Kidney (tissue), 13 donors: ENCODE measurements at regions not wholly inside any gene's neighbourhood (a gene's known extent, or its start where the extent isn't known, plus 50 kb on each side); places are given as distances from the start of the nearest gene placed in this dataset.

Experiments
- DNase-seq, 5 donors: peaks; one replicate each; pipeline ENCODE4 v3.0.0-alpha.2; 2013 to 2020
- FAIRE-seq: peaks from 2 replicates; lab custom pipeline; 2012; peaks lifted over from hg19 to GRCh38; lab: Jason Lieb, UNC
- H3K27ac ChIP-seq, 2 donors: one replicate each; pipeline ENCODE4 v1.7.0; 2013; ENCODE audit warnings: low read depth in 2 of 2, low read length in 2 of 2, inconsistent platforms in 1 of 2
- H3K27me3 ChIP-seq: one replicate; pipeline ENCODE4 v1.7.1; 2013; ENCODE audit warnings: low read length, inconsistent platforms; ENCODE audit not compliant: control insufficient read depth, insufficient read depth
- H3K36me3 ChIP-seq, 3 donors: one replicate each; pipeline versions ENCODE4 v1.7.0 to v1.7.1; 2013; ENCODE audit warnings: low read length in 3 of 3, control low read depth in 1 of 3, inconsistent platforms in 1 of 3; ENCODE audit not compliant: insufficient read depth in 3 of 3, control insufficient read depth in 2 of 3
- H3K4me1 ChIP-seq, 3 donors: one replicate each; pipeline versions ENCODE4 v1.7.0 to v1.7.1; 2013; ENCODE audit warnings: low read length in 3 of 3, inconsistent platforms in 1 of 3, low read depth in 1 of 3; ENCODE audit not compliant: control insufficient read depth in 2 of 3, insufficient read depth in 2 of 3
- H3K4me3 ChIP-seq, 3 donors: one replicate each; pipeline versions ENCODE4 v1.7.0 to v1.8.1; 2013; ENCODE audit warnings: low read length in 3 of 3, control low read depth in 1 of 3, inconsistent platforms in 1 of 3
- H3K9ac ChIP-seq, 3 donors: one replicate each; pipeline versions ENCODE4 v1.7.0 to v1.7.1; 2013; ENCODE audit warnings: low read length in 3 of 3, control low read depth in 1 of 3, inconsistent platforms in 1 of 3
- H3K9me3 ChIP-seq, 3 donors: one replicate each; pipeline versions ENCODE4 v1.7.0 to v1.7.1; 2013; ENCODE audit warnings: low read length in 3 of 3, control low read depth in 1 of 3, inconsistent platforms in 1 of 3; ENCODE audit not compliant: control insufficient read depth in 2 of 3, insufficient read depth in 1 of 3
- intact Hi-C: fragments of 100-400 bp; cut with DNase I; formaldehyde crosslinking; loops from one replicate; pipeline ENCODE4 v1.11.1; 2022
- TF ChIP-seq, protein P1 (sequence below): IDR thresholded peaks from 3 replicates; pipeline ENCODE4 v1.5.1; 2012; ENCODE audit warnings: mild to moderate bottlenecking, moderate library complexity, borderline replicate concordance; ENCODE audit not compliant: insufficient read depth; ENCODE audit errors: extremely low read depth
- donor health status: control.
- donor health status: control.
- donor health status: control.
- donor health status: control.
- donor health status: control.
- donor health status: DM: yes; HTN: yes; CAD: no.
- donor health status: Normal renal cell carcinoma (clear cell type).

- H3K27ac ChIP-seq, result no peak overlapping the region
- H3K9ac ChIP-seq, result no peak overlapping the region
- peaks cover 2% of the 10 kb centered on the region for H3K27me3 ChIP-seq
- H3K4me3 ChIP-seq, result no peak overlapping the region
- DNase-seq, result no peak
- H3K4me1 ChIP-seq, result no peaks in the 10 kb centered on the region
- TF ChIP-seq, protein P1, sequence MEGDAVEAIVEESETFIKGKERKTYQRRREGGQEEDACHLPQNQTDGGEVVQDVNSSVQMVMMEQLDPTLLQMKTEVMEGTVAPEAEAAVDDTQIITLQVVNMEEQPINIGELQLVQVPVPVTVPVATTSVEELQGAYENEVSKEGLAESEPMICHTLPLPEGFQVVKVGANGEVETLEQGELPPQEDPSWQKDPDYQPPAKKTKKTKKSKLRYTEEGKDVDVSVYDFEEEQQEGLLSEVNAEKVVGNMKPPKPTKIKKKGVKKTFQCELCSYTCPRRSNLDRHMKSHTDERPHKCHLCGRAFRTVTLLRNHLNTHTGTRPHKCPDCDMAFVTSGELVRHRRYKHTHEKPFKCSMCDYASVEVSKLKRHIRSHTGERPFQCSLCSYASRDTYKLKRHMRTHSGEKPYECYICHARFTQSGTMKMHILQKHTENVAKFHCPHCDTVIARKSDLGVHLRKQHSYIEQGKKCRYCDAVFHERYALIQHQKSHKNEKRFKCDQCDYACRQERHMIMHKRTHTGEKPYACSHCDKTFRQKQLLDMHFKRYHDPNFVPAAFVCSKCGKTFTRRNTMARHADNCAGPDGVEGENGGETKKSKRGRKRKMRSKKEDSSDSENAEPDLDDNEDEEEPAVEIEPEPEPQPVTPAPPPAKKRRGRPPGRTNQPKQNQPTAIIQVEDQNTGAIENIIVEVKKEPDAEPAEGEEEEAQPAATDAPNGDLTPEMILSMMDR, result no peak
- FAIRE-seq, result no peak
- no peaks in the 10 kb centered on the region for H3K36me3 ChIP-seq
- intact Hi-C loops, result no loop called here
- peaks cover 0 to 3% (median 0%) of the 10 kb centered on the region in 3 donors for H3K9me3 ChIP-seq
Observed at GRCh38 chr7:438916-439315, 80.7 kb downstream of the PDGFA start.

DNA sequence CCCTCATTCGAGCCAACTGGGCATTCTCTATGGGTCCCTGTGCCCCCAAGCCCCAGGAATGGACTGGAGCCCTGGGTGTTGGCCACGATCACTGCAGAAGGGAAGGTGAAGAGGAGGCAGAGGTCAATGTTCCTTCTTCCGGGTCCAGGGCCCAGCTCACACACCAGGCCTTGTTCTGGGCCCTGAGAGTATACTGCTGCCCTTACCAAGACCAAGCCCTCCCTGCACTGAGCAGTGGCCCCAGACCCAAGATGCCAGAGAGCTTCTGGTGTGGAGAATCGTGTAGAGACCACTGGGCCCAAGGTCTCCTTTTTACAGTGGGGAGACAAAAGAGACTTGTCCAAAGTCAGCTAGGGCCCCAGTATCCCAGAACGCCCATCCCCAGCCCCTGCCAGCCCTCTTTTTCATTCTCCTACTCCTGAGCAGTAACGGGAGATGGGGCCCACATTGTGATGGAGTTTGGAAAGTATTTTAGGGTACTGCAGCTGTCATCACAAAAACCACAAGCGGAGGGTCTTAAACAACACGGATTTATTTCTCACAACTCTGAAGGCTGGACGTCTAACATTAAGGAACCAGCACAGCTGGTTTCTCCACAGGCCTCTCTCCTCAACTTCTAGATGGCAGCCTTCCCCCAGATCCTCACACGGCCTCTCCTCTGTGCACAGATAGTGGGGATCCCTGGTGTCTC, 79.4 kb downstream of the PDGFA start:
- H3K4me1 ChIP-seq, result no peaks in the 10 kb centered on the region
- H3K4me3 ChIP-seq, result no peak overlapping the region
- H3K27me3 ChIP-seq, result peaks cover 2% of the 10 kb centered on the region
- no peak for DNase-seq
- no peak for FAIRE-seq
- no peaks in the 10 kb centered on the region for H3K36me3 ChIP-seq
- no peak overlapping the region for H3K27ac ChIP-seq
- intact Hi-C loops, result no loop called here
- TF ChIP-seq, protein P1, result no peak
- no peak overlapping the region for H3K9ac ChIP-seq
- H3K9me3 ChIP-seq, result peaks cover 0 to 3% (median 0%) of the 10 kb centered on the region in 3 donors

DNA sequence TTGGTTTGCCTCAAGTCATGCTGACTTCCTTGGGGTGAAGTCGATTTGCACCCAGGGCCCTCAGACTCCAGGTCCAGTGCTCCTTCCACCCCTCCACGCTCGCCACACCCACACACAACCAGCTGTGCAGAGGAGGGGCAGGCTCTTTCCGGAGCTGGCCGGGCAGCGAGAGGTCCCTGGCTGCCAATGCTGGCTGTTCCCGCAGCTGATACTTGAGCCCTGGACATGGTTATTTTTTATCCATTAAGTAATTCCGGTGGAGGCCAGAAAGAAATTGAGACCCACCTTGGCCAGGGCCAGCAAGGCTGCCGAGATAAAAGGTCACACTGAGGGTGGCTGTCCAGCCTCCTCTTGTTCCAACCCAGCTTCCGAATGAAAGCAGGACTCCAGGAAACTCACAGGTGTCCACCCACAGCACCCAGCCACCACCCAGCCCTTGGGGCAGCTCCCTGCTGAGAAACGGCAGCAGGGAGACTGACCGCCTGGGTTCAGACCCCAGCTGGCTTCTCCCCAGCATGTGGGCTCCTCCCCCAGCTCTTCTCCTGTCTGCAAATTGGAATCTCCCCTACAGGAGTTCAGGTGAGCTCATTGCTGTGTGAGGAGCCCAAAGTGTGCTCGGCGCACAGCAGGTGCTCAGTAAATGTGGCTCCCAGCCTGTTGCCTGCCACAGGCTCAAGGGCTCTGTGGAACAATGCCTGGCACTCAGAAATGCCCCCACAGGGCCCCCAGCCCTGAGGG, 77.8 kb downstream of the PDGFA start:
- Histone ChIP-seq H3K27ac (no peak overlapping the region), H3K27me3 (no peaks in the 10 kb centered on the region), H3K9me3 (peaks cover 0 to 3% (median 0%) of the 10 kb centered on the region in 3 donors), H3K9ac (no peak overlapping the region), H3K36me3 (no peaks in the 10 kb centered on the region), H3K4me1 (no peaks in the 10 kb centered on the region), H3K4me3 (no peak overlapping the region)
- no peak for FAIRE-seq
- intact Hi-C loops, result no loop called here
- DNase-seq, result no peak
- TF ChIP-seq, protein P1, result no peak
